ENCODE measurements at regions not wholly inside any gene's neighbourhood (a gene's known extent, or its start where the extent isn't known, plus 50 kb on each side); places are given as distances from the start of the nearest gene placed in this dataset.

GRCh38 chr4:107255596-107255995 is 219.5 kb upstream of the DKK2 start:
- H3K9me3 ChIP-seq (replicated peaks in 1 of 2; ENCODE audit: control insufficient read depth in 1 of 2, insufficient read depth in 1 of 2, low read length in 2 of 2): no peaks in the 10 kb centered on the region
- no CpG with 5 or more reads among the region's 2 CpGs for WGBS (ENCODE audit: insufficient coverage)
- no peaks in the 10 kb centered on the region for H3K4me1 ChIP-seq (ENCODE audit: control insufficient read depth in 1 of 2, insufficient read depth in 2 of 2, low read length in 2 of 2)
- H3K4me2 ChIP-seq (replicated peaks; ENCODE audit: extremely low read depth, low read length, poor library complexity, severe bottlenecking): no peak overlapping the region
- Mint-ChIP-seq H3K36me3 (no peaks in the 10 kb centered on the region), H3K27ac (no peak overlapping the region), H3K4me3 (no peak overlapping the region), H3K9me3 (no peaks in the 10 kb centered on the region), H3K4me1 (no peaks in the 10 kb centered on the region), H3K27me3 (ENCODE audit: low read depth in 3 of 3) (no peaks in the 10 kb centered on the region)
- H3K27ac ChIP-seq (ENCODE audit: low read depth in 1 of 2, low read length in 2 of 2): no peak overlapping the region
- no peaks in the 10 kb centered on the region for H3K36me3 ChIP-seq (replicated peaks in 1 of 2; ENCODE audit: control insufficient read depth in 1 of 2, insufficient read depth in 2 of 2, low read length in 2 of 2)
- H3K79me2 ChIP-seq (ENCODE audit: insufficient read depth, low read length): no peaks in the 10 kb centered on the region
- H3K4me3 ChIP-seq (replicated peaks in 1 of 3; ENCODE audit: low read depth in 2 of 3, low read length in 3 of 3): no peak overlapping the region
- no peak for DNase-seq
- no peaks in the 10 kb centered on the region for H4K20me1 ChIP-seq (ENCODE audit: insufficient read depth, low read length)
- no peak overlapping the region for H2AFZ ChIP-seq (ENCODE audit: insufficient read depth, low read depth, low read length, poor library complexity, severe bottlenecking)
- TF ChIP-seq CTCF (IDR thresholded peaks at IDR 0.05): no peak
- intact Hi-C loops (cut with micrococcal nuclease): no loop called here
- H3K9ac ChIP-seq (ENCODE audit: insufficient read depth, low read length, poor library complexity, severe bottlenecking): no peak overlapping the region
- no peaks in the 10 kb centered on the region for H3K27me3 ChIP-seq (ENCODE audit: control insufficient read depth in 2 of 2, insufficient read depth in 2 of 2, low read length in 2 of 2)

GRCh38 chr4:107255114-107255513 is 219.0 kb upstream of the DKK2 start:
- no peak overlapping the region for H3K27ac Mint-ChIP-seq
- H3K27me3 Mint-ChIP-seq (ENCODE audit: low read depth in 3 of 3): no peaks in the 10 kb centered on the region
- no peak overlapping the region for H3K4me3 ChIP-seq (replicated peaks in 1 of 3; ENCODE audit: low read depth in 2 of 3, low read length in 3 of 3)
- no peaks in the 10 kb centered on the region for H3K36me3 Mint-ChIP-seq
- no peaks in the 10 kb centered on the region for H4K20me1 ChIP-seq (ENCODE audit: insufficient read depth, low read length)
- intact Hi-C loops (cut with micrococcal nuclease): no loop called here
- H3K27ac ChIP-seq (ENCODE audit: low read depth in 1 of 2, low read length in 2 of 2): no peak overlapping the region
- no peaks in the 10 kb centered on the region for H3K4me1 ChIP-seq (ENCODE audit: control insufficient read depth in 1 of 2, insufficient read depth in 2 of 2, low read length in 2 of 2)
- peaks cover 0 to 2% (median 0%) of the 10 kb centered on the region in 7 donors for H3K9me3 Mint-ChIP-seq
- H3K36me3 ChIP-seq (replicated peaks in 1 of 2; ENCODE audit: control insufficient read depth in 1 of 2, insufficient read depth in 2 of 2, low read length in 2 of 2): no peaks in the 10 kb centered on the region
- H3K27me3 ChIP-seq (ENCODE audit: control insufficient read depth in 2 of 2, insufficient read depth in 2 of 2, low read length in 2 of 2): no peaks in the 10 kb centered on the region
- no peak overlapping the region for H3K4me3 Mint-ChIP-seq
- no peak for TF ChIP-seq CTCF (IDR thresholded peaks at IDR 0.05)
- no peak overlapping the region for H2AFZ ChIP-seq (ENCODE audit: insufficient read depth, low read depth, low read length, poor library complexity, severe bottlenecking)
- H3K9ac ChIP-seq (ENCODE audit: insufficient read depth, low read length, poor library complexity, severe bottlenecking): no peak overlapping the region
- no peak overlapping the region for H3K4me2 ChIP-seq (replicated peaks; ENCODE audit: extremely low read depth, low read length, poor library complexity, severe bottlenecking)
- no peaks in the 10 kb centered on the region for H3K9me3 ChIP-seq (replicated peaks in 1 of 2; ENCODE audit: control insufficient read depth in 1 of 2, insufficient read depth in 1 of 2, low read length in 2 of 2)
- DNase-seq: no peak
- H3K4me1 Mint-ChIP-seq: no peaks in the 10 kb centered on the region
- no CpG with 5 or more reads among the region's 1 CpG for WGBS (ENCODE audit: insufficient coverage)
- no peaks in the 10 kb centered on the region for H3K79me2 ChIP-seq (ENCODE audit: insufficient read depth, low read length)
